SKM-1 treated with dmso at 0.1 percent for 144 hours (cell line): ENCODE measurements at regions not wholly inside any gene's neighbourhood (a gene's known extent, or its start where the extent isn't known, plus 50 kb on each side); places are given as distances from the start of the nearest gene placed in this dataset.
"Not testable (repeated sequence)": the region's sequence is repeated elsewhere in the genome, so short reads cannot be mapped to it uniquely, and the experiment has no call there.

Experiments used
- DNase-seq: peaks from one replicate; lab custom pipeline; 2025; ENCODE audit not compliant: unreplicated experiment; lab: John Stamatoyannopoulos, UW

DNA sequence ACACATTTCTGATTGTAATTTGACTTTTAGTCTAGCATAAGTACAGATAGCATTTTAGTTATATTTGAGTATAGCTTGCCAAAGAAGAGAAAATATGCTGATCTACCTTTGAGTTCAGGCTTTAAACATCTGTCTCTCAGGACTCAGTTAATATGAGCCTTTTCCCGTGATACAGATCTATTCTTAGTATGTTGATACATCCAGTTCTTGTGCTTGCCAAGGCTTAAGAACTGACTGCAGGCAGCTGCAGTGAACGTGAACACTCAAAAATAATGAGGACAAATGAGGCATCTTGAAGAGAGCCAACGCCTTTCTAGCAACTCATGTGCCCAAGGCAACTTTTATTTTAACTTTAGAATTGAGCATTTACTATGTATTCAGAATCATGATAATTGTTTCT, 325.5 kb downstream of the SI start:
- DNase-seq = no peak

- DNase-seq = no peak
Measured at GRCh38 chr3:164748626-164749025, 329.7 kb downstream of the SI start.

DNA sequence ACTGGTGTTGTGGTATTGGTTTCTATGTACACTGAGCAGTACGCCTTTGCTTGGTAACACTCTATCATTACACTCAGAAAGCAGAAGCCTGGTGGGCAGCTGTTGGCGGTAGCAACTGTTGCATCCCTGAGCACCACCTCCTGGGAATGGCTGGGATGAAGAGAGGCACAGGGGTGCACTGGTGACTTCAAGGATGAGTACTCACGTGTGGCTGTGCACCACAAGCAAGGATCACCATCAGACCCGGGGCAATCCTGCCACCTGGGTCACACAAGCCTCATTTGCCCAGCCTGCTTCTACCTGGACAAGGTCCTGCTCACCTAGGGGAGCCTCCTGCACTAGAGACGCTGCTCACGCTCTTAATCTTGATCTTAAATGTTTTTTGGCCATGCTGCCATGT, 336.4 kb downstream of the SI start:
- no peak for DNase-seq

GRCh38 chr3:164737174-164737573, 341.1 kb downstream of the SI start:
- no peak for DNase-seq

GRCh38 chr3:164732166-164732565, 346.1 kb downstream of the SI start:
- DNase-seq = no peak

- DNase-seq = no peak
Measured at GRCh38 chr3:164730815-164731360, 347.4 kb downstream of the SI start.

GRCh38 chr3:164723396-164723795, 354.9 kb downstream of the SI start:
- no peak for DNase-seq

DNA sequence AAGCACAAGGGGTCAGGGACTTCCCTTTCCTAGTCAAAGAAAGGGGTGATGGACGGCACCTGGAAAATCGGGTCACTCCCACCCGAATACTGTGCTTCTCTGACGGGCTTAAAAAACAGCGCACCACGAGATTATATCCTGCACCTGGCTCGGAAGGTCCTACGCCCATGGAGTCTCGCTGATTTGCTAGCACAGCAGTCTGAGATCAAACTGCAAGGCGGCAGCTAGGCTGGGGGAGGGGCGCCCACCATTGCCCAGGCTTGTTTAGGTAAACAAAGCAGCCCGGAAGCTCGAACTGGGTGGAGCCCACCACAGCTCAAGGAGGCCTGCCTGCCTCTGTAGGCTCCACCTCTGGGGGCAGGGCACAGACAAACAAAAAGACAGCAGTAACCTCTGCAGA, 375.5 kb downstream of the SI start:
- DNase-seq = not testable (repeated sequence)

DNA sequence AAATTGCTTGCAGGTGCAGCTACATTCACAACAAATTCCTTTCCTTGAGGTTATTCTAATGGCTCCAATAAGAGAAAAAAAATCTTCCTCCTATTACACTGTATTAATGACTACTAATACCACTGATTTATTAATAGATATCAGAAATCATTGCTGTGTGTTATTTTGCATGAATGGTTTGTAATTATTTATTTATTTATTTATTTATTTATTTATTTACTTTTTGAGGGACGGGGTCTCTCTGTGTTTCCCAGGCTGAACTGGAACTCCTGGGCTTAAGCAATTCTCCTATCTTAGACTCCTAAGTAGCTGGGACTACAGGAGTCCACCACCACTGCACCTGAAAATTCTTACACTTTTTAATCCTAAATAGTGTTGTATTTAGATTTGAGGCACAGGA, 390.4 kb downstream of the SI start:
- no peak for DNase-seq

DNA sequence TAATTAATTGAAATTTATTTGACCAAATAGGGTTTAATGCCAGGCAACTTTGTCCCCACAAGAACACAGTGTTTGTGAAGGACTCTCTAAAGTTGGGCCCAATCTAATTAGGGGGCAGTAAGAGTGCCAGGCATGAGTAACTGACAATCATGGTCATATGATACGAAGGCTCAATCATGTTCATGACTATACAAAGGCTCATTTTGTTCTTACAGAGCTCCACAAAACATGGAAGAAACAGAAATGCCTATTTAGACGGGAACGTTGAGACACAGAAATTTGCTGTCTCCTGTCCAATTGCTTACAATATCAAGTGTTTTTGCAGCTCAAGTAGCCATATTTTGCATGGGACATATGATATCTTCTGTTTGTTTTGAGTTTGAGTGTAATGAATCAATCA, 391.1 kb downstream of the SI start:
- DNase-seq = no peak

GRCh38 chr3:164683489-164683888, 394.8 kb downstream of the SI start:
- no peak for DNase-seq

DNA sequence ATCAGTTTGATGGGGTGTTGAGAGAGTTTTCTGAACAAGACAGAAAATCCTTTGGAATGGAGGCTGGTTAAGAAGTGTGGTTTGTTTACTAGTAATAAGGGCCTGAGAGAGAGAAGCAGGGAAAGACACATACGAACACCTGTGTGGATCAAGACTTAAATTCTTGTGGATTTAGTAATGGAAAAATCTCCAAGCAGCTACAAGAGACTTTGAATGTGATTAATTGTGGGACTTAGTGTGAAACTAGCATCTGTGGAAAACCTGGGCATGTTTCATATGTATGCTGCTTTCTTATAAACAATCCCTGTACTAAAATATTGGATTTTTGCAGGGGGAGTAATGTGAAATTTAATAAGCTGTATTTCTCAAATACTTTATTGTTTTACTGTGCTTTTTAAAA, 399.1 kb downstream of the SI start:
- DNase-seq = no peak

GRCh38 chr3:164677317-164677716, 401.0 kb downstream of the SI start:
- DNase-seq = no peak

GRCh38 chr3:164673738-164674137, 404.6 kb downstream of the SI start:
- no peak for DNase-seq

GRCh38 chr3:164658125-164658524, 420.2 kb downstream of the SI start:
- DNase-seq = no peak

DNA sequence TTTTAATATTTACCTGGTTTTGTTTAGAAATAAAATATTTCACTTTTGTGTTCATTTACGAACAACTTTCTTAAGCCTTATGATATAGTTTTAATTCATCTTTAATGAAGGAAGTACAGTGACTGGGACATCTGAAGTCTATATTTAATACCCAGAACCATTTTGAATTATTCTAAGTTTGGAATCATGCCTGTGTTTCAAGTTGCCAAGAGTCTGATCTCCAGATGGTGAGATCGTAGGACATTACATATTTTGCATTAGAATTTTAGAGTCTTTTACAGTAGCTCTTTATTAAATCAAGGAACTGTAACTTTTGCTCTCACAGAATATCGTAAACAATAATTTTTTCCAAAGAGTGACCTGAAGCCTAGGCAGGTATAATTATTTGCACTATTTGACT, 420.7 kb downstream of the SI start:
- DNase-seq = no peak

DNA sequence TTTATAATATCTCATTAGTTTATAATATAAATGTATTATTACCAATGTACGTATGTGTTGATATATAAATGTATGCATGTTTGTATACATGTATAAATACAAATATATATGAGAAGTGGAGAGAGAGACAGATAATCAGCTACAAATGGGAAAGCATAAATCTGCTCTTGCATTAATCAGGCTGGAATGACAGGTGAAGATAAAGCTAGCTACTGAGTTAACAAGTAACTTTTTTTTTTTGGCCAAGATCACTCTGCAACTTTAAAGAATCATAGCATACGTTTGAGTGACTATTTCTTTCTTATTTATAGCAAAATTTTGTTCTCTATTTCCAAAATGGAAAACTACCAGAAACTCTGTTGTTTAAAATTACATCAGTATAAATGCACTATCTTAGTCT, 422.8 kb downstream of the SI start:
- no peak for DNase-seq

DNA sequence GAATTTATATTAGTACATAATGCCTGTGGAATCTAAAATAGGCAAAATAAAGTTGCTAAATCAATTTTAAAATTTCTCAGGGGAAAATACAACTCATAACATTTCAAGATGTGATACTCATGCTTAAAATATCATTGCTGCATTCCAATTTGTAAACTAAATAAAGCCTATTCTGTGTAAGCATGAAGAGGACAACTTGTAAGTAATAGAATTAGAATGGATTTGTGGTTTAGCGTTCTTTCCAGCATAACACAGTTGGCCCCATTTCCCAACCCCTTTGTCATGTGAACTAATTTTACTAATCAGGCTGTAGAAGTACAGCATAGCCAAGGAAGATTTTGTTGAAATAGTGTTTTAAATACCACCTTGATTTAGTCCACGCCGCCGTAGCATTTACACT, 437.2 kb downstream of the SI start:
- no peak for DNase-seq

DNA sequence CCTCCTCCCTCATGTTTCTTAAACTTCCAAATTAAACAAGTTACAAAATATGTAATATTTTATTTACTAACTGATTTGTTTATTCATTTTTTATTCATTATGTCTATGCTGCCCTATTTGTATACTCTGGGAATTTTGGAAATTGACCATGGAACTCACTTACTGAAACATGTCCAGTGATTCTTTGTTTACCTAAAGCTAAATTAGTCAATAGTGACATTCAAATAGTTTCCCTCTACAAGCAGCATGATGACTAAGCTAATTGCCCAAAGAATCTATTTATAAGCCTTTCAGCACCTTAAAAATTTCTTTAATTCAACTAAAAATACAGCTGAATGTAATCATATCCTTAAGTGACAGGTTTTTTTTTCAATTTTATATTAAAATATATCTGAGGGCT, 437.7 kb downstream of the SI start:
- DNase-seq = no peak

- no peak for DNase-seq
Measured at GRCh38 chr3:164620956-164621355, 457.3 kb downstream of the SI start.

GRCh38 chr3:164620423-164620822, 457.9 kb downstream of the SI start:
- DNase-seq = no peak

- no peak for DNase-seq
Measured at GRCh38 chr3:164612751-164613150, 465.5 kb downstream of the SI start.

DNA sequence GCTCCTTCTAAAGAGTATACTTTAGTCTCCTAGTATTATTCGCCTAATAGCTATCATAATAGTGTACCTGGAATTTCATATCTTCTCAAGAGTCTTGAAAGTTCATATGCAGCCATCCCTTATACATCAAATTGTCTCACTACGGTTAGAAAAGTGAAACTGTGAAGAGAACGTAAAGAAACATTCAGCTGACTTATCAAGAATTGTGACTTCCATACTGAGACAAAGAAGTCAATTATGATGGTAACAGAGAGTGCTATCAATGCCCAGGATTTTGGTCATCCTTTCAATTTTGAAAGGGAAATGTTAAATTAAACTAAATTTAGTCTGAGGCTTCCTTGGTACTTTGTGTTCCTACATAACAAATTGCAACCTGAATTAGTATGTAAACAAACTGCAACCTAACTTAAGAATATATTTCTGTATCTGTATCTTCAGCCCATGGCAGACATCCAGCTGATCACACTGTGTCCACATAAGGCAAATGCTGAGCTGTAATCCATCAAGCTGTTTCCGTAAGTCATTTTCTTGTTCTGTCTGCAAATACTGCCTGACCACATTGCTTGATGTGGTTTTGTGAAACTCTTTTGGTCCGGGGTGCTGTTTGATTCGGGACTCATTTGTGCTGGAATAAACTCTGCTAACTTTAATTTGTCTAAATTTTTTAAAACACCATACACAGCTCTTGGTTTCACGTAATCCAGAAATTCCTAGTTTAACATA, 469.6 kb downstream of the SI start:
- no peak for DNase-seq
